ENCODE measurements at regions not wholly inside any gene's neighbourhood (a gene's known extent, or its start where the extent isn't known, plus 50 kb on each side); places are given as distances from the start of the nearest gene placed in this dataset.

GRCh38 chr10:56771343-56771742 lies 410.3 kb upstream of the ZWINT start:
- no peak for TF ChIP-seq CTCF (IDR thresholded peaks at IDR 0.05)
- no peak for TF ChIP-seq POLR2A (IDR thresholded peaks at IDR 0.05)

All from tibial nerve (tissue), 3 donors.